ENCODE measurements at regions not wholly inside any gene's neighbourhood (a gene's known extent, or its start where the extent isn't known, plus 50 kb on each side); places are given as distances from the start of the nearest gene placed in this dataset.

- TF ChIP-seq CTCF (IDR thresholded peaks at IDR 0.05) = no peak
Observed at GRCh38 chr2:220334871-220335590, 707.6 kb downstream of the SLC4A3 start.

- no peak for TF ChIP-seq CTCF (IDR thresholded peaks at IDR 0.05)
Observed at GRCh38 chr2:220335591-220335915, 708.1 kb downstream of the SLC4A3 start.

GRCh38 chr2:220336771-220337170 is 709.3 kb downstream of the SLC4A3 start:
- TF ChIP-seq CTCF (IDR thresholded peaks at IDR 0.05) = no peak

DNA sequence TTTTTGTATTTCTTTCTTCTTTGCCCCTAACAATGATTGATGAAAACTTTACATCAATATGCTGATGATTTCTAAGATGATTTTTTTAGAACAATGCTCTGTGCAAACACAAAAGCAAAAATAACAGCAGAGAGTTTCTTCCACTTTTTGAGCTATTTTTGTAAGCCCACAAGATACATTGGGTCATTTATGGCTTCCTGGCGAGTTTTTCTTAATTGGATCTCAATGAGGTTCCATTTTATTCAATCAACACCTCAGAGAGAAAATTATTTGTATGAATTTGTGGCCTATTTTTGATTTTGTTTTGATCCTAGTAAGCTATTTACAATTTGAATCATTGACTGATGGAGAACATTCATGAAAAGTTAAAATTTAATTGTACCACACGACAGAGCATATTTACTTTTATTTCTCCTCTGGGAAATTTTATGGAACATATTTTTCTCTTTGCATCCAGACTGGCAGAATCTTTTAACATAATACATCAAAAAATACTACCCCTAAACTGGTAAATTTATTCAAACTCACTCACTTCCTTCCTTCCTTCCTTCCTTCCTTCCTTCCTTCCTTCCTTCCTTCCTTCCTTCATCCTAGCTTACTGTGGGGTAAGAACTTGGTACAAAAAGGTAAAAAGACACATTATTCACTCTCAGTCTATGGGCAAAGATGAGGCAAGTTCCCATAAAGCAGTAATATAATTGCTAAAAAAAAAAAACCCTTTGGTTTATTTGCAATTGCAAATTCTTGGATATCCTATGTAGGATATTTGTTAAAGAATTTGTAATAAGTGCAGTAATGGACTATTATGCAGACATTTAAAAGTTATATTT is 710.4 kb downstream of the SLC4A3 start:
- TF ChIP-seq CTCF (IDR thresholded peaks at IDR 0.05) = no peak

DNA sequence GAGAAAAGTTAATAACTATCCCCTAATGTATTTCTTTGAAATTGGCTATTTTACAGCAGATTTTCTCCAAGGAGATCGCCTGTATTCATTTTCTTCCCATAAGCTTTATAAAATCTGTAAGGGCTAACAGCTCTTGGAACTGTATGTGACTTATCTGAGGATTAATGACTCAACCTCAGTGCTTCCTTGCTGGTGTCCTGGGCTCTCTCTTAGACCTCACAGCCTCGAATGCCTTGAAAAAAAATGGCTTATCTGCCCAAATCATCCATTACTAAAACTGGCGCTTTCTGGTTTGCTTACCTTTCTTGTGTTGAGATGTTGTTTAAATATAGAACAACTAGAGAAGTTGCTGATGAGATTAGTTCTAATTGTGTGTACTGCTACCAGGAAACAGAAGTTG is 713.6 kb downstream of the SLC4A3 start:
- no peak for TF ChIP-seq CTCF (IDR thresholded peaks at IDR 0.05)

DNA sequence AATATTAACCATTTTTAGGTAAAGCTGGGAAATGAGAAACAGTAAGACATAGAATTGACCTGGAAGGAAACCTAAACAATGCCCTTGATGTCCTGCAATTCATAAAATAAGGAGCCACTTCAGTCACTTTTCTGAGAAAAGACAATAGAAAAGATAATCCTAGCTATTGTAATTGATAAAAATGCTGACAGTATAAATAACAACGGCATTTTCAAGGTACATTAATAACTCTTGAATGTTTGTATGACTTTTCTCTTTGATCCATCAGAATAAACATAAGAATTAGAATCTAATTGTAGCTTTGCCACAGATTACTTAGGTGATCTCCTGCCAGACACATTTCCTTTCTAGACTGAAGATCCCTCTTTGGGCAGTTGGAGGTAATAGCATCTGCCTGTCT is 719.5 kb downstream of the SLC4A3 start:
- no peak for TF ChIP-seq CTCF (IDR thresholded peaks at IDR 0.05)

DNA sequence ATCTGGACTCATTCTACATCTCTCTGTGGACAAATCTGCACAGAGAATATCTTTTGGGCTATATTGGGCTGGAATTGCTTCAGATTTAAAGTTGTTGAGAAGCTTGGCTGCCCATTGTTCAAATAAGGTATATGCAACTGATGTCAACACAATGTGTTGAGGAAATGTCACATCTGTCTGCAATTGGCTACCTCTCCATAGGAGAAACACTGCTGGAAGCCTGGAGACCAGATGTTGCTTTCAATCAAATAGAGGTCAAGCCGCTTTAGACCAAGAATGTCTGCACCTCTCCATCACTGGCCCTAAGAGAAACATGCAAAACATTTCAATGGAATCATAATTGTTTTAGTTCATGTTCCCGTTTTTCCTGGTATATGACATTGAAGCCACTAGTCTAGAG is 720.2 kb downstream of the SLC4A3 start:
- TF ChIP-seq CTCF (IDR thresholded peaks at IDR 0.05) = no peak

All from LNCAP (cell line).